ENCODE measurements at regions not wholly inside any gene's neighbourhood (a gene's known extent, or its start where the extent isn't known, plus 50 kb on each side); places are given as distances from the start of the nearest gene placed in this dataset.

DNA sequence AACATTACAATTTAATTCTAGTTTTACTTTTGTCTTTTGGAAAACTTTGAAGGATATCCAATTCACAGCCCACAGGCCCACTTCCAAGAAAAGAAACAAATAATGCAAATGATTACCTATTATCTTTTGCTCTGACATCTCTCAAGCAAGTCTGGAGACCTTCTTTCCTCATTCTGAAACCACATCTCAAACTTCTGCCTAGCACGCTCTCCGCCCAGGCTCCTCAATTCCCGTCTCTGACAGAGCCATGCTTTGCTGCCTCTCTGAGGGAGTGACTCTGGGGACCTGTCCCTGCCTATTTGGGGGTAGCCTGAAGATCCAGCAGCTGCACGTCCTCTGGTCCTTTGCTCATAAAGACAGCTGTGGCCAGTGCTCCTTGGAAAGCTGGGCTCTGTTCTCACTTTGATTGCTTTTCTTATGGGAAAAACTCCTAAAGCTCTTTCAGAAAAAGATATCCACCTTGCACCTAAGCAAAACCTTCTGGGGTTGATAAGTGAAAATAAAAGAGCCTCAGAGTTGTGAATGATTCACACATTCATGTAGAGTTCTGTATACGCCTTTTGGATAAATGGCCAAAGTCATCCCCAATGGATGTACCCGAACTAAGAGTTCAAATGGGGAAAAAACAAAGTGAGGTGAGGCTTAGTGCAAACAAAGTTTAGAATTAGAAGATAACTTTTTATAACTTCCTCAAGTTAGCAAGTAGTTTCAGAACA lies 72.4 kb upstream of the TNIP3 start:
- Histone ChIP-seq H3K36me3 (ENCODE audit: control insufficient read depth in 1 of 2, insufficient read depth in 2 of 2, low read length in 1 of 2) (no peaks in the 10 kb centered on the region), H3K4me1 (ENCODE audit: control insufficient read depth in 1 of 2, insufficient read depth in 2 of 2, low read length in 2 of 2) (no peaks in the 10 kb centered on the region), H3K4me3 (ENCODE audit: low read length in 2 of 2) (no peak overlapping the region), H3K27ac (ENCODE audit: low read depth in 1 of 2, low read length in 2 of 2) (no peak overlapping the region), H3K27me3 (ENCODE audit: control insufficient read depth in 1 of 2, insufficient read depth in 2 of 2, low read length in 1 of 2) (peaks cover 0 to 2% of the 10 kb centered on the region in 2 donors), H3K9me3 (ENCODE audit: control insufficient read depth, low read length) (peaks cover 2% of the 10 kb centered on the region)
- no peak for DNase-seq
- no peak for ATAC-seq (ENCODE audit: low FRiP score)
- intact Hi-C loops (cut with DNase I), result no loop called here
- WGBS, 2 donors, result 79 to 82% methylated on average over 6 of the region's 6 CpGs

DNA sequence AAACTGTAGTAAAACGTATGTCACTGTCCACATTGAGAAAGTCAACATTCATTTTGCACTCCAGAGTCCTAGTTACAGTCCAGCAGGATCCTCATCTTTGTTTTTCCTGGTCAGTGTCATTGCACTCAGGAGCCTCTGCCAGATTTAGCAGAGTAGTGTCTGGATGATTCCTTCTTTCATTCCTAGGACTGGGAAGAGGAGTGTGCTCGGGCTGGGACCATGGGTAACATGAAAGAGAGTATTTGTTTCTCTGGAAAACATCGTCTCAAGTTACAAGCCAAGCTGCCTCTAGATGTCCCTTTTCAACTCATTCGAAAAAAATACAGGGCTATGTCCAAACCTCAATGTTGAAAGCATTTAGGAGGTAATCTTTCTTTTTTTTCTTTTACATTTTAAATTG lies 69.9 kb upstream of the TNIP3 start:
- intact Hi-C loops (cut with DNase I), result no loop called here
- no peaks in the 10 kb centered on the region for H3K9me3 ChIP-seq (ENCODE audit: control insufficient read depth, low read length)
- H3K4me3 ChIP-seq (ENCODE audit: low read length in 2 of 2), result no peak overlapping the region
- ATAC-seq (ENCODE audit: low FRiP score) (no peak), DNase-seq (no peak)
- WGBS, 2 donors, result 31 to 37% methylated on average over 4 of the region's 4 CpGs
- peaks cover 0 to 2% of the 10 kb centered on the region in 2 donors for H3K27me3 ChIP-seq (ENCODE audit: control insufficient read depth in 1 of 2, insufficient read depth in 2 of 2, low read length in 1 of 2)
- no peaks in the 10 kb centered on the region for H3K4me1 ChIP-seq (ENCODE audit: control insufficient read depth in 1 of 2, insufficient read depth in 2 of 2, low read length in 2 of 2)
- H3K36me3 ChIP-seq (ENCODE audit: control insufficient read depth in 1 of 2, insufficient read depth in 2 of 2, low read length in 1 of 2), result no peaks in the 10 kb centered on the region
- H3K27ac ChIP-seq (ENCODE audit: low read depth in 1 of 2, low read length in 2 of 2), result no peak overlapping the region

DNA sequence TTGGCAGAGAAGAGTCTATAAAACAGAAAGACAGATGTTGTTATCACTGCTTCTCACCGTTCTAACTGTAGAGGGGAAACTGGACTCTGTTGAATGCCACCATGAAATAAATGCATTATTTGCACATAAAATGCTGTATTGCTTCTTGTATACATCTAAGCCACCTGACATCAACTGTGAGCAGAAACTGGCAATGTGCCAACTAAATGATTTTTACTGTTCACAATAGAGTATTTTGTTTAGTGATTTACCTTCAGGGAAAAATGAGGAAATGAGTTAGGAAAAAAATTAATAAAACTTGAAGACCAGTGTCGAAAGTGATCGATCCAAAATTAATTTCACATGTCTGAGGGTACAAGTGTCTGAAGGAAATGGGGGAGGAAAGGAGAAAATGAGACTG lies 65.9 kb upstream of the TNIP3 start:
- 90 to 94% methylated on average over 3 of the region's 3 CpGs for WGBS, 2 donors
- H3K4me1 ChIP-seq (ENCODE audit: control insufficient read depth in 1 of 2, insufficient read depth in 2 of 2, low read length in 2 of 2), result no peaks in the 10 kb centered on the region
- H3K9me3 ChIP-seq (ENCODE audit: control insufficient read depth, low read length), result no peaks in the 10 kb centered on the region

DNA sequence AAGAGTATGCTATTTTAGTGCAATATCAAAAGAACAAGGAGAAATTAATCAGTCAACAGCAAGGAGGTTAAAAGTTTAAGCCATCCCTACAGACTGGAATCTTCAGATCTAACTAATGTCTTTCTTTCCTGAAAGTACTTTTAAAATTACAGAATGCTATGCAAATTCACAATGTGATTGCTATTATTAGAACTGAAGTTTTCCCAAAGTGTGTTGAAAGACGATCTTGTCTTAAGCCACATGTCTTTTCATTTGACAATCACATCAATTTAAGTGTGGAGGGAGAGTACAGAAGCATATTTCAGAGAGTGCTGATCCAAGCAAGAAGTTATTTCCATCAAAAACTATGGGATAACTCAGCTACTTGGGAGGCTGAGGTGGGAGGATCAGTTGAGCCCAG lies 64.7 kb upstream of the TNIP3 start:
- DNase-seq (no peak), ATAC-seq (ENCODE audit: low FRiP score) (no peak)
- no peaks in the 10 kb centered on the region for H3K4me1 ChIP-seq (ENCODE audit: control insufficient read depth in 1 of 2, insufficient read depth in 2 of 2, low read length in 2 of 2)
- intact Hi-C loops (cut with DNase I), result no loop called here
- no peaks in the 10 kb centered on the region for H3K36me3 ChIP-seq (ENCODE audit: control insufficient read depth in 1 of 2, insufficient read depth in 2 of 2, low read length in 1 of 2)
- no peak overlapping the region for H3K27ac ChIP-seq (ENCODE audit: low read depth in 1 of 2, low read length in 2 of 2)
- H3K9me3 ChIP-seq (ENCODE audit: control insufficient read depth, low read length), result no peaks in the 10 kb centered on the region
- WGBS, 2 donors, result 10 to 17% methylated on average over 1 of the region's 1 CpG
- H3K4me3 ChIP-seq (ENCODE audit: low read length in 2 of 2), result no peak overlapping the region
- H3K27me3 ChIP-seq (ENCODE audit: control insufficient read depth in 1 of 2, insufficient read depth in 2 of 2, low read length in 1 of 2), result no peaks in the 10 kb centered on the region

More for the DNA sequence above, 65.9 kb upstream of the TNIP3 start:
- DNase-seq (no peak), ATAC-seq (ENCODE audit: low FRiP score) (no peak)
- Histone ChIP-seq H3K27ac (ENCODE audit: low read depth in 1 of 2, low read length in 2 of 2) (no peak overlapping the region), H3K4me3 (ENCODE audit: low read length in 2 of 2) (no peak overlapping the region), H3K27me3 (ENCODE audit: control insufficient read depth in 1 of 2, insufficient read depth in 2 of 2, low read length in 1 of 2) (peaks cover 0 to 2% of the 10 kb centered on the region in 2 donors), H3K36me3 (ENCODE audit: control insufficient read depth in 1 of 2, insufficient read depth in 2 of 2, low read length in 1 of 2) (no peaks in the 10 kb centered on the region)
- intact Hi-C loops (cut with DNase I), result no loop called here

DNA sequence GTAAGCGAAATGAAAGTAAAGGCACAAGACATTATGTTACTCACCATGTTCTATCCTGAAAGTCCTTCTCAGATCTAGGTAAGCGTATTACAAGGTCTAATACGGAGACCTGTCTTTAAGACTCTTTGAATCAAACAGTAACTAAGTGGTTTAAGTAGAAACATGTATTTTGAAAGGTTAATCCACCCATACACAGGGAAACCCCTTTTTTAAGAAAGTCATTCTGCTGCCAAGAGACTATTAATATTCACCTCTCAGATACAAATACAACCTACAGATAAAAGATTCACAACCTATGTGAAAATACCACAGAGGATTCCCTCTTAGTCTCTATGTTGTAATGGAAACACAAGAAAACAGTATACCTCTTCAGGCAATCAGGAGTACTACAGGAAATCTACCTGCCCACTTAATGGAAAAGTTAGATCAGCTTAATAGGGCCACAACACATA lies 63.2 kb upstream of the TNIP3 start:
- Histone ChIP-seq H3K36me3 (ENCODE audit: control insufficient read depth in 1 of 2, insufficient read depth in 2 of 2, low read length in 1 of 2) (no peaks in the 10 kb centered on the region), H3K27me3 (ENCODE audit: control insufficient read depth in 1 of 2, insufficient read depth in 2 of 2, low read length in 1 of 2) (no peaks in the 10 kb centered on the region), H3K27ac (ENCODE audit: low read depth in 1 of 2, low read length in 2 of 2) (no peak overlapping the region), H3K4me1 (ENCODE audit: control insufficient read depth in 1 of 2, insufficient read depth in 2 of 2, low read length in 2 of 2) (no peaks in the 10 kb centered on the region), H3K9me3 (ENCODE audit: control insufficient read depth, low read length) (no peaks in the 10 kb centered on the region), H3K4me3 (ENCODE audit: low read length in 2 of 2) (no peak overlapping the region)
- WGBS, 2 donors, result 88 to 91% methylated on average over 3 of the region's 3 CpGs
- DNase-seq (no peak), ATAC-seq (ENCODE audit: low FRiP score) (no peak)
- intact Hi-C loops (cut with DNase I), result no loop called here

DNA sequence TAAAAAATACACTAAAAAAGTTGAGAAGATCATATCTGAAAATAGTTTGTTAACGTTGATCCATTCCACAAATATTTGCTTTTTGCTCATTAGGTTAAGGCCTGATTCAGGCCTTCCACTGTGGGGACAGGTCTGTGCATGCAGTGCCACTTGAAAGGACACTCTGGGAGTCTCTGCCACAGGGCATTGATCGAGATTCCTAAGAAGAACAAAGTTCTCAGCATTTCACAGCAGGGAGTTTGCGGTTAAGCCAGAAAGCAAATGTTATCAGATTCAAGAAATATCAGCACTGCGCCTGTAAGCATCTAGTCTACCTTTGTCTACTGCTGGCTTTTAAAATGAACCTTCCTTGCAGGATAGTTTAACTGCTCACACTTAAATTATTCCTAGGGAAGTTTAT lies 62.2 kb upstream of the TNIP3 start:
- intact Hi-C loops (cut with DNase I), result no loop called here
- H3K4me1 ChIP-seq (ENCODE audit: control insufficient read depth in 1 of 2, insufficient read depth in 2 of 2, low read length in 2 of 2), result no peaks in the 10 kb centered on the region
- H3K27me3 ChIP-seq (ENCODE audit: control insufficient read depth in 1 of 2, insufficient read depth in 2 of 2, low read length in 1 of 2), result no peaks in the 10 kb centered on the region
- no peak overlapping the region for H3K27ac ChIP-seq (ENCODE audit: low read depth in 1 of 2, low read length in 2 of 2)
- H3K9me3 ChIP-seq (ENCODE audit: control insufficient read depth, low read length), result no peaks in the 10 kb centered on the region
- H3K36me3 ChIP-seq (ENCODE audit: control insufficient read depth in 1 of 2, insufficient read depth in 2 of 2, low read length in 1 of 2), result no peaks in the 10 kb centered on the region
- DNase-seq (no peak), ATAC-seq (ENCODE audit: low FRiP score) (no peak)
- 69 to 72% methylated on average over 4 of the region's 4 CpGs for WGBS, 2 donors
- H3K4me3 ChIP-seq (ENCODE audit: low read length in 2 of 2), result no peak overlapping the region

DNA sequence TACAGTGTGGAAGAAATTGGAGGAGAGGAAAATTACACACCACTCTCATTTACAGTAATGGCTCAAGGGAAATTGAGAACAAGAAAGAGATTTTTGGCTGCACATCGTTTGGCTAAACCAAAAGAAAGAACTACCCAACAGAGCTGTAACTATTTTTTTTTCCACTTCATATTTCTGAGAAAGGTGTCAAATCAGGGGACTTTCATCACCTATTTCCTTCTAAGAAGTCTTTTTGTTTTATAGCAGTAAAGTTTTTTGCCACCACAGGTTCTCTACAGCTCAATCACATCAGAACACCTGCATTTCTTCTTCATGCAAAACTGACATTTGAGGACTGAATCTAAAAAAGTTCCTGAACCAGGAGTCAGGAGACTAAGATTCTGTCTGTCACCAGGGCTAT lies 57.5 kb upstream of the TNIP3 start:
- no peak overlapping the region for H3K27ac ChIP-seq (ENCODE audit: low read depth in 1 of 2, low read length in 2 of 2)
- WGBS, 2 donors, result 56 to 66% methylated on average over 1 of the region's 1 CpG
- intact Hi-C loops (cut with DNase I), result no loop called here
- DNase-seq, result no peak
- no peaks in the 10 kb centered on the region for H3K4me1 ChIP-seq (ENCODE audit: control insufficient read depth in 1 of 2, insufficient read depth in 2 of 2, low read length in 2 of 2)
- no peaks in the 10 kb centered on the region for H3K27me3 ChIP-seq (ENCODE audit: control insufficient read depth in 1 of 2, insufficient read depth in 2 of 2, low read length in 1 of 2)
- ATAC-seq (ENCODE audit: low FRiP score), result no peak
- H3K9me3 ChIP-seq (ENCODE audit: control insufficient read depth, low read length), result no peaks in the 10 kb centered on the region
- H3K4me3 ChIP-seq (ENCODE audit: low read length in 2 of 2), result no peak overlapping the region
- H3K36me3 ChIP-seq (ENCODE audit: control insufficient read depth in 1 of 2, insufficient read depth in 2 of 2, low read length in 1 of 2), result no peaks in the 10 kb centered on the region

DNA sequence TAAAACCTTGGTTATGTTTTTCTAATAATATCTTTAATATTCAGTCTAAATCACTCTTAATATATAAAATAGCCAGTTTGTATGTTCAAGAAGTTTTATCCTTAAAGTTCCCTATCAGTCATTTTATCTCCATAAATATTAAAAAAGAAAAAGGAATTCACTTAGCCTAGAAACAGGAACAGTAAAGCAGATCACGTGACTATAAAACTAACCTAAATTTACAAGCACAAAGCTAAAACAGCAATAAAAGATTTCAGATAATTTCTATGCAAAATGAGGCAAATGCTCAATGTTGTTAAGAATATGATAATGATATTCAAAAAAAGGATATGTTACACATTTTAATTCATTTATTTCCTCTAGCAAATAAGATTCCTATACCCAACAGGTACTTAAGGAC lies 57.1 kb upstream of the TNIP3 start:
- DNase-seq, result no peak
- H3K36me3 ChIP-seq (ENCODE audit: control insufficient read depth in 1 of 2, insufficient read depth in 2 of 2, low read length in 1 of 2), result no peaks in the 10 kb centered on the region
- H3K27me3 ChIP-seq (ENCODE audit: control insufficient read depth in 1 of 2, insufficient read depth in 2 of 2, low read length in 1 of 2), result no peaks in the 10 kb centered on the region
- WGBS, 2 donors, result 55 to 66% methylated on average over 1 of the region's 1 CpG
- H3K4me3 ChIP-seq (ENCODE audit: low read length in 2 of 2), result no peak overlapping the region
- intact Hi-C loops (cut with DNase I), result no loop called here
- H3K4me1 ChIP-seq (ENCODE audit: control insufficient read depth in 1 of 2, insufficient read depth in 2 of 2, low read length in 2 of 2), result no peaks in the 10 kb centered on the region
- no peak overlapping the region for H3K27ac ChIP-seq (ENCODE audit: low read depth in 1 of 2, low read length in 2 of 2)
- no peak for ATAC-seq (ENCODE audit: low FRiP score)
- no peaks in the 10 kb centered on the region for H3K9me3 ChIP-seq (ENCODE audit: control insufficient read depth, low read length)

DNA sequence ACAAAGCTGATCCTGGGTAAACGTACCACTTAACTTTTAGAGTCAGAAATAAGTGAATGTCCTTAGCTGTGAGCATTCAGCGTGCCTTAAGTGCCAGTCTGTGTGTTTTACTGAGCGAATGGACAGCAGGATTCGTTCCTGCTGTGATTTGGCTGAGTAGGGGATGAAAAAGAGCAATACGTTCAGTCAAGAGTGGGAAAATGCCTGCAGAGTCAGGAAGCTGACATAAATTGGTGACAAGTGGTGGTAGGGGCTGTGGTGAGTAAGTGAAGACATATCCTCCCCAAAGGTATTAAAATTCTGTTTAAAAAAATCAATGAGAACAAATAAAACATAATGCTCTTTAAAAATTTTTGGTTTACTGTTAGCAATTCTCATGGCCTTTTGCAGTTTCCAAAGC lies 56.6 kb upstream of the TNIP3 start:
- no peaks in the 10 kb centered on the region for H3K4me1 ChIP-seq (ENCODE audit: control insufficient read depth in 1 of 2, insufficient read depth in 2 of 2, low read length in 2 of 2)
- no peak overlapping the region for H3K27ac ChIP-seq (ENCODE audit: low read depth in 1 of 2, low read length in 2 of 2)
- intact Hi-C loops (cut with DNase I), result no loop called here
- no peak overlapping the region for H3K4me3 ChIP-seq (ENCODE audit: low read length in 2 of 2)
- DNase-seq, result no peak
- no peaks in the 10 kb centered on the region for H3K9me3 ChIP-seq (ENCODE audit: control insufficient read depth, low read length)
- H3K36me3 ChIP-seq (ENCODE audit: control insufficient read depth in 1 of 2, insufficient read depth in 2 of 2, low read length in 1 of 2), result no peaks in the 10 kb centered on the region
- no peaks in the 10 kb centered on the region for H3K27me3 ChIP-seq (ENCODE audit: control insufficient read depth in 1 of 2, insufficient read depth in 2 of 2, low read length in 1 of 2)
- 37 to 44% methylated on average over 5 of the region's 5 CpGs for WGBS, 2 donors
- no peak for ATAC-seq (ENCODE audit: low FRiP score)
